Brain microvascular endothelial cell (primary cell): ENCODE measurements at regions not wholly inside any gene's neighbourhood (a gene's known extent, or its start where the extent isn't known, plus 50 kb on each side); places are given as distances from the start of the nearest gene placed in this dataset.
"Not testable (repeated sequence)": the region's sequence is repeated elsewhere in the genome, so short reads cannot be mapped to it uniquely, and the experiment has no call there.

Experiments
- DNase-seq: peaks from one replicate; pipeline ENCODE4 v3.0.0-alpha.2; 2020
- H3K27ac ChIP-seq: fragments of 250-450 bp; sonication (Bioruptor Pico); 2 replicates; pipeline ENCODE4 v1.5.1; 2020; ENCODE audit warnings: mild to moderate bottlenecking, moderate library complexity
- H3K27me3 ChIP-seq: fragments of 250-450 bp; sonication (Bioruptor Pico); replicated peaks from 2 replicates; pipeline ENCODE4 v1.5.1; 2020; ENCODE audit warnings: mild to moderate bottlenecking
- H3K36me3 ChIP-seq: fragments of 250-450 bp; sonication (Bioruptor Pico); replicated peaks from 2 replicates; pipeline ENCODE4 v1.5.1; 2020; ENCODE audit warnings: mild to moderate bottlenecking
- H3K4me3 ChIP-seq: 2 replicates; pipeline ENCODE4 v1.5.1; 2011; ENCODE audit warnings: low read depth, mild to moderate bottlenecking, control low read depth, low read length, moderate library complexity
- in situ Hi-C: cut with HindIII; loops from 2 replicates; pipeline ENCODE4 v1.10.0; 2017; ENCODE audit warnings: low sequenced_read_pairs, low pct_ligation_motif_present
- TF ChIP-seq, protein P1 (sequence below): IDR thresholded peaks from 2 replicates; pipeline ENCODE4 v1.5.1; 2011; ENCODE audit warnings: low read depth, mild to moderate bottlenecking, moderate library complexity, low read length, control low read depth, inconsistent platforms; ENCODE audit errors: missing control alignments

DNA sequence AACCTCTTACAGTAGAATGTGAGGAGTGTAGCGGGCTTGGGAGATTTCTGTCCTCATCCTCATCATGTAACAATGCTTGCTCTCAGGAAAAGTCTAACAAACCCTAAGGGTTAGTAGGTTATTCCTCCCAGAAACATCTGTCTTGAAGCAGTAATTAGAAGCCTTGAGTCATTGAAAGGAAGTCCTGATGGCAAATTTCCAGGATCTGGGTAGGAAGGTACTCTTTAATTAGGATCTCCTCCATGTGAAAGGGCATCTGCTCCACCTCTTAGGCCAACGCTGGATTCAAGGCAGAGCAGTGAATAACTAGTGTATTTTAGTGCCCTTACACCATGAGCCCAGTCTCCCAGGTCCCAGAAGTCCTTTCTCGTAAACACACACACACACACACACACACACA, 106.6 kb upstream of the BARHL2 start:
- Histone ChIP-seq H3K36me3 (no peaks in the 10 kb centered on the region), H3K27ac (no peak overlapping the region), H3K4me3 (no peak overlapping the region), H3K27me3 (no peaks in the 10 kb centered on the region)
- no peak for DNase-seq
- TF ChIP-seq, protein P1, sequence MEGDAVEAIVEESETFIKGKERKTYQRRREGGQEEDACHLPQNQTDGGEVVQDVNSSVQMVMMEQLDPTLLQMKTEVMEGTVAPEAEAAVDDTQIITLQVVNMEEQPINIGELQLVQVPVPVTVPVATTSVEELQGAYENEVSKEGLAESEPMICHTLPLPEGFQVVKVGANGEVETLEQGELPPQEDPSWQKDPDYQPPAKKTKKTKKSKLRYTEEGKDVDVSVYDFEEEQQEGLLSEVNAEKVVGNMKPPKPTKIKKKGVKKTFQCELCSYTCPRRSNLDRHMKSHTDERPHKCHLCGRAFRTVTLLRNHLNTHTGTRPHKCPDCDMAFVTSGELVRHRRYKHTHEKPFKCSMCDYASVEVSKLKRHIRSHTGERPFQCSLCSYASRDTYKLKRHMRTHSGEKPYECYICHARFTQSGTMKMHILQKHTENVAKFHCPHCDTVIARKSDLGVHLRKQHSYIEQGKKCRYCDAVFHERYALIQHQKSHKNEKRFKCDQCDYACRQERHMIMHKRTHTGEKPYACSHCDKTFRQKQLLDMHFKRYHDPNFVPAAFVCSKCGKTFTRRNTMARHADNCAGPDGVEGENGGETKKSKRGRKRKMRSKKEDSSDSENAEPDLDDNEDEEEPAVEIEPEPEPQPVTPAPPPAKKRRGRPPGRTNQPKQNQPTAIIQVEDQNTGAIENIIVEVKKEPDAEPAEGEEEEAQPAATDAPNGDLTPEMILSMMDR = no peak
- in situ Hi-C loops = no loop called here

DNA sequence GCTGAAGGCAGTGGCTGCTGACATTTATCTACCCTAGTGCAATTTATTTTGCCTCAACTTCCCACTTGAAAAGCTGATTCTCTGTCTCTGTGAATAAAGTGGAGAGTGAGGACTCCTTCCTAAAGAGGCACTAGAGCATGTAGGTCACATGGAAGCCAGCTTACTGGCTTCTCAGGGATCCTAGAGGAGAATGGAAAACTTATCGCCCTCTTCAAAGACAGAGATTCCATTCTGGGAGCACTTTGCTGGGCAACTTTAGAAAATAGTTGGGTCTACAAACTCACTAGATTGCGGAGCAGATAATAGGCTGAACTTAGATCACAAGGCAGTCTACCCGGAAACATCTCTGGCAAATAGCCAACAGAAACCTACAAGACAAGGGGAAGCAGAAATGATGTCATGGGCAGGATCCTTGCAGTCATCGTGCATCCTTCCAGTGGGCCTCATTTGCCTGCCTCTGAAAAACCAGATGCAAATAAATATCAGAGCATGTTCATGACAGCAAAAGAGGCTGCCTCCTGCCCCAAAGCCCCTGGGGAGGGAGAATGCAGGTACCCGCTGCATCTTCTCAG, 104.8 kb upstream of the BARHL2 start:
- in situ Hi-C loops = no loop called here
- no peak for DNase-seq
- no peak overlapping the region for H3K4me3 ChIP-seq
- no peaks in the 10 kb centered on the region for H3K27me3 ChIP-seq
- TF ChIP-seq, protein P1 = no peak
- no peaks in the 10 kb centered on the region for H3K36me3 ChIP-seq
- no peak overlapping the region for H3K27ac ChIP-seq

DNA sequence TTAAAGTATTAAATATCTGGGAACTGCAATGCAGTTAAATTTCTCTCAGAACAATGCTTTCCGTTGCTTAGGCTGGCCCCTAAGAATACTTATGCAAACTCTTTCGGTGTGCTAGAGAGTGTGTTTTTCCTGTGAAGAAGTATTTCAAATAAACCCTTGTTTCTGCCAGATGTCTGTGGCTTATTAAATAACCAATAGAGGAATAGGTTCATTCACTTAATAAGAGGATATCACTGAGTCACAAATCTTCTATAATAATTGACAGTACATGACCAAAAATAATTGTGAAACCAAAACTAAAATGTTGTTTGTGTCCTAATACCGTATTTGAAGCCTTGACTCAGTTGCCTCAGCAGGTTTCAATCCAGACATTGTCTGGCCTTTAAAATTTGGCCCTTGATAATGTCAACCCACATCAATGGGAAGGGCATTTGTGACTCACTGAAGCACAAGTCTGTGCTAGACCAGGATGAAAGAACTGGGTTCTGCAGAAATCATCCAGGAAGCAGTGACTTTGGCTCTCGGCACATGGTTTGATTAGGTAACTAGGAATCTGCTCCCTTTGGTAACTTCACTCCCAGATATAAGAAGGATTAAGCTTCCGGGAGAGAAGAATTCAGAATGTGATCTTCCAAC, 104.2 kb upstream of the BARHL2 start:
- H3K36me3 ChIP-seq = no peaks in the 10 kb centered on the region
- in situ Hi-C loops = no loop called here
- no peaks in the 10 kb centered on the region for H3K27me3 ChIP-seq
- H3K27ac ChIP-seq = no peak overlapping the region
- TF ChIP-seq, protein P1 = no peak
- no peak overlapping the region for H3K4me3 ChIP-seq
- DNase-seq = no peak

DNA sequence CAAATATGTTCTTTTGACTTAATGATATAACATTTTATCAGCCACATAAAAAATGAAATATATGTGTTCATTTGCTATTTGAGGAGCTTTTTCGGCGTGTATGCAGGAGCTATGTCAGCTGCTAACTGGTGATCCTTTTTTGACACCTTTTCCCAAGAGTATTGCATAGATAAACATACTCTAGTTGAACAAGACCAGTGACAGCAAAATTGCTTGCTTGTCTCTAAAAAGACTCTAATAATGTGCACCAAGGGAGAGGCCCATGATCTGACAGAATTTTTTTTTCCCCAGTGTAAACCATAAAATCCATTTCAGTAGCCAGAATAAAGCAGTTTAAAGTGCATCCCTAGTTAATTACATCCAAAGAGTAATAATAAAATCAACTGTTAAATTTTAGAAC, 103.6 kb upstream of the BARHL2 start:
- in situ Hi-C loops = no loop called here
- Histone ChIP-seq H3K27ac (no peak overlapping the region), H3K36me3 (no peaks in the 10 kb centered on the region), H3K27me3 (no peaks in the 10 kb centered on the region), H3K4me3 (no peak overlapping the region)
- no peak for DNase-seq
- TF ChIP-seq, protein P1 = no peak

DNA sequence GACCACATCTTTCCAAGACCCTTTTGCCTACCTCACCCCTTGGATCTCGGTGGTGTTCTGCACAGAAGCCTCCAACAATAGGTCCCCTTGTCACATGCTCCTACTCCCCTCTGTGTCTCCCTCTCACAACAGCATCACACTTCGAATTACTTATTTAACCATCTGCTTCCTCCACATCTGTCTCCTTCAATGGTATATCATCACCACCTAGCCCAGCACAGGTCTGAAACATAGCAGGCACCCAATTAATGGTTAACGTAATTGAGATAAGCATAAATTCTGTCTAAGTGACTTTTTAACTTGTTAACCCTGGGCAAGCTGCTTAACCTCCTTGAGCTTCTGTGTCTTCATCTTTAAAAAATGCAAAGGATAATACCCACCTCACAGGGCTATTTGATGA, 100.3 kb upstream of the BARHL2 start:
- no peak for DNase-seq
- in situ Hi-C loops = no loop called here
- no peaks in the 10 kb centered on the region for H3K36me3 ChIP-seq
- H3K4me3 ChIP-seq = no peak overlapping the region
- H3K27ac ChIP-seq = no peak overlapping the region
- TF ChIP-seq, protein P1 = no peak
- no peaks in the 10 kb centered on the region for H3K27me3 ChIP-seq

DNA sequence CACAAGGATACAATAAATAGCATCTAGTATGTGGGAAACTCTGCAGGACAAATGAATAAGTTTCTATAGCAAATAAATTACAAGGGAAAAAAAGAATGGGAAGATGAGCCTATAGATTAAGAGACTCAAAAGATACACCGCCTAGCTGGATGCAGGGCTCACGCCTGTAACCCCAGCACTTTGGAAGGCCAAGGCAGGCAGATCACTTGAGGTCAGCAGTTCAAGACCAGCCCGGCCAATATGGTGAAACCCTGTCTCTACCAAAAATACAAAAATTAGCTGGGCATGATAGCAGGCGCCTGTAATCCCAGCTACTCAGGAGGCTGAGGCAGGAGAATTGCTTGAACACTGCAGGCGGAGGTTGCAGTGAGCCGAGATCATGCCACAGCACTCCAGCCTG, 95.1 kb upstream of the BARHL2 start:
- H3K27me3 ChIP-seq, H3K27ac ChIP-seq, in situ Hi-C loops, DNase-seq, H3K36me3 ChIP-seq, H3K4me3 ChIP-seq: not testable (repeated sequence)

DNA sequence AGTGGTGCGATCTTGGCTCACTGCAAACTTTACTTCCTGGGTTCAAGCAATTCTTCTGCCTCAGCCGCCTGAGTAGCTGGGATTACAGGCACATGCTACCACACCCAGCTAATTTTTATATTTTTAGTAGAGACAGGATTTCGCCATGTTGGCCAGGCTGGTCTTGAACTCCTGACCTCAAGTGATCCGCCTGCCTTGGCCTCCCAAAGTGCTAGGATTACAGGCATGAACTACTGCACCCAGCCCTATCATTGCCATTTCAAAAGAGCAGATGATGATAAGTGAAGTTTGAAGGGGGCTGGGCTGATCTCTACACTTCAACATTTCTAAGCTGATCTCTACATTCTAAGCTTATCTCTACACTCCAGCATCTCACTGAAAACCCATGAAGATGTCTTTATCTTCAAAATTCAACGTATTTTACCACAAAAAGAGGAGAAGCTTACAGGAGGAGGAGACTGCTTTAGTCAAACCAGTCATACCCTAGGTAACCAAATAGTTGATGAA, 94.4 kb upstream of the BARHL2 start:
- in situ Hi-C loops, H3K36me3 ChIP-seq, DNase-seq, H3K4me3 ChIP-seq, H3K27me3 ChIP-seq, H3K27ac ChIP-seq: not testable (repeated sequence)
